ENCODE measurements at regions not wholly inside any gene's neighbourhood (a gene's known extent, or its start where the extent isn't known, plus 50 kb on each side); places are given as distances from the start of the nearest gene placed in this dataset.

DNA sequence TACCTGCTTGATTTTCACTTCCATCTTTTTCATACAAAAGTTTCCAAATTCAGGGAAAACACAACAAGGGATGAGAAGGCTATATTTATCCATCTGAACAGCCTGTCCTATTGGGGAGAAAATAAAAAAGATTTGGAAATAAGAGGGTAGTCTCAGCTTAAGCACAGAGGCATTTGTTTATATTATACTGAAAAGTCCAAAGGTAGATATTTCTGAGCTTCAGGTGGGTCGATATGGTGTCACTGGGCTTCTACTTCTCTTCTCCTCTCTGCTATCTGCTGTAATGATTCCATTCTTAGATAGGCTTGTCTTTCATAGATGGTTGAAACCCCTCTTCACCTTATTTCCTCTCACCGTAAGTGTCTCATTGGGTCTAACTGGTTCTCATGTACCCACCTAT, 337.0 kb downstream of the INSC start:
- no peak overlapping the region for H3K9ac ChIP-seq (ENCODE audit: low read length)
- no peaks in the 10 kb centered on the region for H3K36me3 ChIP-seq (ENCODE audit: control insufficient read depth in 1 of 2, insufficient read depth in 2 of 2, low read length in 2 of 2)
- ChIA-PET CTCF (no interaction called here), RAD21 (ENCODE audit: low non-redundant PET in 1 of 2, low total read pairs in 2 of 2, uncharacterized antibody in 2 of 2, unreplicated experiment in 2 of 2) (no interaction called here), POLR2A (no interaction called here)
- H3K4me1 ChIP-seq (ENCODE audit: control insufficient read depth in 1 of 2, insufficient read depth in 2 of 2, low read length in 2 of 2): no peaks in the 10 kb centered on the region
- no peak overlapping the region for H3K27ac ChIP-seq (ENCODE audit: low read depth, low read length)
- intact Hi-C loops (cut with micrococcal nuclease): no loop called here
- BruUV-seq (replicated peaks): no TSS peak
- H3K9me2 ChIP-seq (ENCODE audit: insufficient read depth): no peaks in the 10 kb centered on the region
- no peak overlapping the region for H3K4me3 ChIP-seq (replicated peaks in 1 of 2; ENCODE audit: low read depth in 1 of 2, low read length in 2 of 2)
- no peaks in the 10 kb centered on the region for H4K20me1 ChIP-seq (ENCODE audit: insufficient read depth)
- DNase-seq (ENCODE audit: low read depth, low spot score): no peak
- ATAC-seq: no peak
- H3K27me3 ChIP-seq (ENCODE audit: insufficient read depth, low read length): peaks cover 9% of the 10 kb centered on the region; the same call in 1 of the 2 replicates
- no peaks in the 10 kb centered on the region for H3K79me2 ChIP-seq (ENCODE audit: insufficient read depth, low read length)
- no peak overlapping the region for H2AFZ ChIP-seq (ENCODE audit: low read depth, low read length, poor library complexity, severe bottlenecking)
- no peak overlapping the region for H3K4me2 ChIP-seq (ENCODE audit: low read length)
- TF ChIP-seq CBX3 (IDR thresholded peaks at IDR 0.05; ENCODE audit: low read depth) (no peak), TCF7L2 (IDR thresholded peaks at IDR 0.05; ENCODE audit: borderline replicate concordance, extremely low read depth, insufficient read depth, insufficient read length) (no peak), ELF1 (IDR thresholded peaks at IDR 0.05; ENCODE audit: borderline replicate concordance, low read depth) (no peak), SRF (IDR thresholded peaks at IDR 0.05; ENCODE audit: low read depth) (no peak), ZFX (IDR thresholded peaks at IDR 0.05) (no peak), EZH2 (IDR thresholded peaks at IDR 0.05) (no peak), EGR1 (IDR thresholded peaks at IDR 0.05; ENCODE audit: low read depth) (no peak), SIN3A (IDR thresholded peaks at IDR 0.05; ENCODE audit: low read depth) (no peak), POLR2A (IDR thresholded peaks at IDR 0.05; ENCODE audit: borderline replicate concordance, extremely low read depth, insufficient read depth, insufficient read length) (no peak)
- TF ChIP-seq, protein P1, sequence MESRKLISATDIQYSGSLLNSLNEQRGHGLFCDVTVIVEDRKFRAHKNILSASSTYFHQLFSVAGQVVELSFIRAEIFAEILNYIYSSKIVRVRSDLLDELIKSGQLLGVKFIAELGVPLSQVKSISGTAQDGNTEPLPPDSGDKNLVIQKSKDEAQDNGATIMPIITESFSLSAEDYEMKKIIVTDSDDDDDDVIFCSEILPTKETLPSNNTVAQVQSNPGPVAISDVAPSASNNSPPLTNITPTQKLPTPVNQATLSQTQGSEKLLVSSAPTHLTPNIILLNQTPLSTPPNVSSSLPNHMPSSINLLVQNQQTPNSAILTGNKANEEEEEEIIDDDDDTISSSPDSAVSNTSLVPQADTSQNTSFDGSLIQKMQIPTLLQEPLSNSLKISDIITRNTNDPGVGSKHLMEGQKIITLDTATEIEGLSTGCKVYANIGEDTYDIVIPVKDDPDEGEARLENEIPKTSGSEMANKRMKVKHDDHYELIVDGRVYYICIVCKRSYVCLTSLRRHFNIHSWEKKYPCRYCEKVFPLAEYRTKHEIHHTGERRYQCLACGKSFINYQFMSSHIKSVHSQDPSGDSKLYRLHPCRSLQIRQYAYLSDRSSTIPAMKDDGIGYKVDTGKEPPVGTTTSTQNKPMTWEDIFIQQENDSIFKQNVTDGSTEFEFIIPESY (IDR thresholded peaks at IDR 0.05; ENCODE audit: extremely low read depth, insufficient replicate concordance, low read length): no peak
- TF ChIP-seq, protein P2, sequence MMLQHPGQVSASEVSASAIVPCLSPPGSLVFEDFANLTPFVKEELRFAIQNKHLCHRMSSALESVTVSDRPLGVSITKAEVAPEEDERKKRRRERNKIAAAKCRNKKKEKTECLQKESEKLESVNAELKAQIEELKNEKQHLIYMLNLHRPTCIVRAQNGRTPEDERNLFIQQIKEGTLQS (IDR thresholded peaks at IDR 0.05): no peak
- H3K9me3 ChIP-seq (ENCODE audit: control insufficient read depth in 1 of 2, insufficient read depth in 1 of 2, low read depth in 1 of 2, low read length in 2 of 2): no peaks in the 10 kb centered on the region

Measured in HCT116 (cell line).